ENCODE measurements at regions not wholly inside any gene's neighbourhood (a gene's known extent, or its start where the extent isn't known, plus 50 kb on each side); places are given as distances from the start of the nearest gene placed in this dataset.

GRCh38 chr1:105027838-105028471 is 1278.3 kb downstream of the AMY1C start:
- WGBS (ENCODE audit: insufficient coverage): 85% methylated on average over 2 of the region's 3 CpGs
- Histone ChIP-seq H3K27me3 (replicated peaks in 1 of 2; ENCODE audit: control insufficient read depth in 2 of 2, extremely low read depth in 1 of 2, insufficient read depth in 2 of 2, low read length in 1 of 2) (no peaks in the 10 kb centered on the region), H3K4me1 (ENCODE audit: control insufficient read depth in 1 of 2, extremely low read depth in 1 of 2, insufficient read depth in 2 of 2, low read length in 2 of 2) (no peaks in the 10 kb centered on the region), H3K4me3 (ENCODE audit: control insufficient read depth in 1 of 2, extremely low read depth in 1 of 2, low read length in 1 of 2) (no peak overlapping the region), H3K27ac (ENCODE audit: low read length) (no peak overlapping the region), H3K9me3 (no peaks in the 10 kb centered on the region), H3K36me3 (ENCODE audit: control insufficient read depth in 2 of 2, extremely low read depth in 1 of 2, insufficient read depth in 1 of 2, low read length in 1 of 2) (no peaks in the 10 kb centered on the region)
- Mint-ChIP-seq H3K27ac (no peak overlapping the region), H3K4me3 (no peak overlapping the region), H3K36me3 (no peaks in the 10 kb centered on the region), H3K27me3 (no peaks in the 10 kb centered on the region), H3K9me3 (peaks cover 14 to 27% (median 22%) of the 10 kb centered on the region in 3 donors), H3K4me1 (no peaks in the 10 kb centered on the region)
- DNase-seq (no peak), ATAC-seq (replicated peaks in 1 of 4) (no peak)
- ChIA-PET CTCF (no interaction called here), POLR2A (no interaction called here)

- Histone ChIP-seq H3K36me3 (ENCODE audit: control insufficient read depth in 2 of 2, extremely low read depth in 1 of 2, insufficient read depth in 1 of 2, low read length in 1 of 2) (no peaks in the 10 kb centered on the region), H3K9me3 (no peaks in the 10 kb centered on the region), H3K4me3 (ENCODE audit: control insufficient read depth in 1 of 2, extremely low read depth in 1 of 2, low read length in 1 of 2) (no peak overlapping the region), H3K27ac (ENCODE audit: low read length) (no peak overlapping the region), H3K4me1 (ENCODE audit: control insufficient read depth in 1 of 2, extremely low read depth in 1 of 2, insufficient read depth in 2 of 2, low read length in 2 of 2) (no peaks in the 10 kb centered on the region), H3K27me3 (replicated peaks in 1 of 2; ENCODE audit: control insufficient read depth in 2 of 2, extremely low read depth in 1 of 2, insufficient read depth in 2 of 2, low read length in 1 of 2) (no peaks in the 10 kb centered on the region)
- H3K9me3 Mint-ChIP-seq: peaks cover 20 to 43% (median 23%) of the 10 kb centered on the region in 3 donors
- no peaks in the 10 kb centered on the region for H3K4me1 Mint-ChIP-seq
- no peak for ATAC-seq (replicated peaks in 1 of 4)
- no peaks in the 10 kb centered on the region for H3K36me3 Mint-ChIP-seq
- ChIA-PET CTCF (no interaction called here), POLR2A (no interaction called here)
- H3K4me3 Mint-ChIP-seq: no peak overlapping the region
- H3K27ac Mint-ChIP-seq: no peak overlapping the region
- 87% methylated on average over 3 of the region's 3 CpGs for WGBS (ENCODE audit: insufficient coverage)
- DNase-seq: no peak
- no peaks in the 10 kb centered on the region for H3K27me3 Mint-ChIP-seq
These were observed 1322.7 kb downstream of the AMY1C start for GRCh38 chr1:105072446-105072845.

DNA sequence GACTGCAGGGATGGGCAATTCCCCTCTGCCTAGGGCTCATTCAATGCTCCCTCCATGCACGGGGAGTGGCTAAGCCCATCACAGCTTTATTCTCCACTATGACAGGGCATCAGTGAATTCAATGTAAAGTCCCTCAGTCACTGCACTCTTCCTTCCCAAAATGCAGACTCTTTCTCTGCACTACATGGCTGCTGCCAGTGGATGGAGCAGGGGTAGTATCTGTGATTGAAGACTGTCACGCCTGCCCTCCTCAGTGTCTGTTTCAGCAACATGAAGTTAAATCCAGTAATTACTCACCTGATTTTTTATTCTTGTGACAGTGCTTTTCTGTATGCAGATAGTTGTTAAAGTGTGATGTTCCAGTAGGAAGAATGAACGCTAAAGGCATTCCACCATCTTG is 1323.2 kb downstream of the AMY1C start:
- DNase-seq (no peak), ATAC-seq (replicated peaks in 1 of 4) (no peak)
- H3K9me3 ChIP-seq: no peaks in the 10 kb centered on the region
- Mint-ChIP-seq H3K4me3 (no peak overlapping the region), H3K27ac (no peak overlapping the region), H3K4me1 (no peaks in the 10 kb centered on the region), H3K9me3 (peaks cover 20 to 40% (median 22%) of the 10 kb centered on the region in 3 donors), H3K27me3 (no peaks in the 10 kb centered on the region), H3K36me3 (no peaks in the 10 kb centered on the region)
- no peak overlapping the region for H3K4me3 ChIP-seq (ENCODE audit: control insufficient read depth in 1 of 2, extremely low read depth in 1 of 2, low read length in 1 of 2)
- H3K36me3 ChIP-seq (ENCODE audit: control insufficient read depth in 2 of 2, extremely low read depth in 1 of 2, insufficient read depth in 1 of 2, low read length in 1 of 2): no peaks in the 10 kb centered on the region
- CTCF ChIA-PET: no interaction called here
- POLR2A ChIA-PET: no interaction called here
- WGBS (ENCODE audit: insufficient coverage): no CpG with 5 or more reads among the region's 3 CpGs
- no peaks in the 10 kb centered on the region for H3K4me1 ChIP-seq (ENCODE audit: control insufficient read depth in 1 of 2, extremely low read depth in 1 of 2, insufficient read depth in 2 of 2, low read length in 2 of 2)
- no peaks in the 10 kb centered on the region for H3K27me3 ChIP-seq (replicated peaks in 1 of 2; ENCODE audit: control insufficient read depth in 2 of 2, extremely low read depth in 1 of 2, insufficient read depth in 2 of 2, low read length in 1 of 2)
- H3K27ac ChIP-seq (ENCODE audit: low read length): no peak overlapping the region

- no peaks in the 10 kb centered on the region for H3K27me3 Mint-ChIP-seq
- H3K4me1 Mint-ChIP-seq: no peaks in the 10 kb centered on the region
- ATAC-seq (replicated peaks in 1 of 4) (no peak), DNase-seq (no peak)
- H3K9me3 ChIP-seq: no peaks in the 10 kb centered on the region
- peaks cover 22 to 33% (median 23%) of the 10 kb centered on the region in 3 donors for H3K9me3 Mint-ChIP-seq
- H3K27ac Mint-ChIP-seq: no peak overlapping the region
- H3K4me3 ChIP-seq (ENCODE audit: control insufficient read depth in 1 of 2, extremely low read depth in 1 of 2, low read length in 1 of 2): no peak overlapping the region
- H3K36me3 ChIP-seq (ENCODE audit: control insufficient read depth in 2 of 2, extremely low read depth in 1 of 2, insufficient read depth in 1 of 2, low read length in 1 of 2): no peaks in the 10 kb centered on the region
- no peaks in the 10 kb centered on the region for H3K27me3 ChIP-seq (replicated peaks in 1 of 2; ENCODE audit: control insufficient read depth in 2 of 2, extremely low read depth in 1 of 2, insufficient read depth in 2 of 2, low read length in 1 of 2)
- no peak overlapping the region for H3K27ac ChIP-seq (ENCODE audit: low read length)
- POLR2A ChIA-PET: no interaction called here
- H3K36me3 Mint-ChIP-seq: no peaks in the 10 kb centered on the region
- CTCF ChIA-PET: no interaction called here
- H3K4me3 Mint-ChIP-seq: no peak overlapping the region
- H3K4me1 ChIP-seq (ENCODE audit: control insufficient read depth in 1 of 2, extremely low read depth in 1 of 2, insufficient read depth in 2 of 2, low read length in 2 of 2): no peaks in the 10 kb centered on the region
These were observed 1324.0 kb downstream of the AMY1C start for GRCh38 chr1:105073660-105074059.

GRCh38 chr1:105083611-105084010 is 1333.9 kb downstream of the AMY1C start:
- Mint-ChIP-seq H3K9me3 (peaks cover 3 to 6% (median 6%) of the 10 kb centered on the region in 3 donors), H3K27me3 (no peaks in the 10 kb centered on the region), H3K4me3 (no peak overlapping the region), H3K27ac (no peak overlapping the region), H3K36me3 (no peaks in the 10 kb centered on the region), H3K4me1 (no peaks in the 10 kb centered on the region)
- H3K9me3 ChIP-seq: no peaks in the 10 kb centered on the region
- H3K4me3 ChIP-seq (ENCODE audit: control insufficient read depth in 1 of 2, extremely low read depth in 1 of 2, low read length in 1 of 2): no peak overlapping the region
- DNase-seq: no peak
- ChIA-PET CTCF (no interaction called here), POLR2A (interaction anchor here in 1 of 2 donors (0.6 kb wide), 1 partner anchor 658 kb away, joined by 8 read pairs; no protein-coding TSS in a partner anchor)
- H3K36me3 ChIP-seq (ENCODE audit: control insufficient read depth in 2 of 2, extremely low read depth in 1 of 2, insufficient read depth in 1 of 2, low read length in 1 of 2): no peaks in the 10 kb centered on the region
- no peak overlapping the region for H3K27ac ChIP-seq (ENCODE audit: low read length)
- no peak for ATAC-seq (replicated peaks in 1 of 4)
- no peaks in the 10 kb centered on the region for H3K27me3 ChIP-seq (replicated peaks in 1 of 2; ENCODE audit: control insufficient read depth in 2 of 2, extremely low read depth in 1 of 2, insufficient read depth in 2 of 2, low read length in 1 of 2)
- no CpG with 5 or more reads among the region's 4 CpGs for WGBS (ENCODE audit: insufficient coverage)
- no peaks in the 10 kb centered on the region for H3K4me1 ChIP-seq (ENCODE audit: control insufficient read depth in 1 of 2, extremely low read depth in 1 of 2, insufficient read depth in 2 of 2, low read length in 2 of 2)

DNA sequence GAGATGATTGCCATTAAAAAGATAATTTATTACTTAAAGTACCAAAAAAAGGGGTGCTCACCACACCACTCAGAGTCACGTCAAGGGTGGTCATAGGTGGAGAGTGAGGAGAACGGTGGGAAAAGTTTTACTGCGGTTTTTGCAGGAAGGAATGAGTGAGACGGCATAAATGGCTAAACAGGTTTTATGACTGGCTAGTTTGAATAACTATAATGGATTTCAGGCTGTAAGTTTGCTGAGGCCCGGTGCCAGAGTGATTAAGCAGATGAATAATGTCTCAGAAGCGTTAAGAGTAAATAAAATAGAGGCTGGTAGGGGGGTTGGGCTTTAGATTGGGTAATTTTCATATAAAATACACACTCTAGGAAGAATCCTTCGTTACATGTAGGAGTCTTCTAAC is 1337.8 kb downstream of the AMY1C start:
- no peaks in the 10 kb centered on the region for H3K4me1 ChIP-seq (ENCODE audit: control insufficient read depth in 1 of 2, extremely low read depth in 1 of 2, insufficient read depth in 2 of 2, low read length in 2 of 2)
- no peak overlapping the region for H3K27ac ChIP-seq (ENCODE audit: low read length)
- ATAC-seq (replicated peaks in 1 of 4): no peak
- no peaks in the 10 kb centered on the region for H3K27me3 Mint-ChIP-seq
- no peak for DNase-seq
- no peaks in the 10 kb centered on the region for H3K36me3 ChIP-seq (ENCODE audit: control insufficient read depth in 2 of 2, extremely low read depth in 1 of 2, insufficient read depth in 1 of 2, low read length in 1 of 2)
- H3K4me1 Mint-ChIP-seq: no peaks in the 10 kb centered on the region
- WGBS (ENCODE audit: insufficient coverage): 86% methylated on average over 3 of the region's 7 CpGs
- H3K4me3 ChIP-seq (ENCODE audit: control insufficient read depth in 1 of 2, extremely low read depth in 1 of 2, low read length in 1 of 2): no peak overlapping the region
- H3K27ac Mint-ChIP-seq: no peak overlapping the region
- ChIA-PET POLR2A (no interaction called here), CTCF (no interaction called here)
- H3K27me3 ChIP-seq (replicated peaks in 1 of 2; ENCODE audit: control insufficient read depth in 2 of 2, extremely low read depth in 1 of 2, insufficient read depth in 2 of 2, low read length in 1 of 2): no peaks in the 10 kb centered on the region
- no peaks in the 10 kb centered on the region for H3K36me3 Mint-ChIP-seq
- H3K9me3 Mint-ChIP-seq: peaks cover 0 to 13% (median 13%) of the 10 kb centered on the region in 3 donors
- H3K9me3 ChIP-seq: no peaks in the 10 kb centered on the region
- no peak overlapping the region for H3K4me3 Mint-ChIP-seq

DNA sequence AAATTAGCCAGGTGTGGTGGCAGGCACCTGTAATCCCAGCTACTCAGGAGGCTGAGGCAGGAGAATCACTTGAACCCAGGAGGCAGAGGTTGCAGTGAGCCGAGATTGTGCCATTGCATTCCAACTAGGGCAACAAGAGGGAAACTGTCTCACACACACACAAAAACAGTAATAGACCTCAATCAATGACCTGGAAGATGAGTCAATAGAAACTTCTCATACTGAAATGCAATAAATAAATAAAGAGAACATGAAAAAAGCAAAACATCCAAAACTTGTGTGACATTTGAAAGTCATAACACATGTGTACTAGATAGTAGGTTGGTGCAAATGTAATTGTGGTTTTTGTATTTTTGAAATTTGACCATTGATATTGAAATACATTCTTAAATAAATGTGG is 1338.5 kb downstream of the AMY1C start:
- Mint-ChIP-seq H3K27ac (no peak overlapping the region), H3K4me1 (no peaks in the 10 kb centered on the region), H3K36me3 (no peaks in the 10 kb centered on the region), H3K27me3 (no peaks in the 10 kb centered on the region), H3K9me3 (peaks cover 0 to 19% (median 14%) of the 10 kb centered on the region in 3 donors), H3K4me3 (no peak overlapping the region)
- no peaks in the 10 kb centered on the region for H3K27me3 ChIP-seq (replicated peaks in 1 of 2; ENCODE audit: control insufficient read depth in 2 of 2, extremely low read depth in 1 of 2, insufficient read depth in 2 of 2, low read length in 1 of 2)
- H3K4me1 ChIP-seq (ENCODE audit: control insufficient read depth in 1 of 2, extremely low read depth in 1 of 2, insufficient read depth in 2 of 2, low read length in 2 of 2): no peaks in the 10 kb centered on the region
- no peak overlapping the region for H3K27ac ChIP-seq (ENCODE audit: low read length)
- no CpG with 5 or more reads among the region's 1 CpG for WGBS (ENCODE audit: insufficient coverage)
- no peaks in the 10 kb centered on the region for H3K9me3 ChIP-seq
- DNase-seq: no peak
- ATAC-seq (replicated peaks in 1 of 4): no peak
- H3K4me3 ChIP-seq (ENCODE audit: control insufficient read depth in 1 of 2, extremely low read depth in 1 of 2, low read length in 1 of 2): no peak overlapping the region
- CTCF ChIA-PET: no interaction called here
- H3K36me3 ChIP-seq (ENCODE audit: control insufficient read depth in 2 of 2, extremely low read depth in 1 of 2, insufficient read depth in 1 of 2, low read length in 1 of 2): no peaks in the 10 kb centered on the region
- POLR2A ChIA-PET: no interaction called here
